ENCODE measurements at regions not wholly inside any gene's neighbourhood (a gene's known extent, or its start where the extent isn't known, plus 50 kb on each side); places are given as distances from the start of the nearest gene placed in this dataset.
"Not testable (repeated sequence)": the region's sequence is repeated elsewhere in the genome, so short reads cannot be mapped to it uniquely, and the experiment has no call there.

GRCh38 chr2:175684466-175684865 lies 317.6 kb downstream of the LNPK start:
- no peak for DNase-seq

GRCh38 chr2:175679728-175680127 lies 322.3 kb downstream of the LNPK start:
- DNase-seq, result no peak

GRCh38 chr2:175679231-175679630 lies 322.8 kb downstream of the LNPK start:
- DNase-seq, result no peak

GRCh38 chr2:175677880-175678279 lies 324.2 kb downstream of the LNPK start:
- DNase-seq, result no peak

GRCh38 chr2:175676813-175677212 lies 325.3 kb downstream of the LNPK start:
- DNase-seq, result no peak

- DNase-seq, result not testable (repeated sequence)
These were observed 333.3 kb downstream of the LNPK start for GRCh38 chr2:175668804-175669203.

- no peak for DNase-seq
These were observed 339.7 kb downstream of the LNPK start for GRCh38 chr2:175662335-175662734.

GRCh38 chr2:175648577-175649063 lies 353.4 kb downstream of the LNPK start:
- DNase-seq, result no peak

- DNase-seq, result no peak
These were observed 355.0 kb downstream of the LNPK start for GRCh38 chr2:175647058-175647457.

GRCh38 chr2:175640655-175641054 lies 361.4 kb downstream of the LNPK start:
- DNase-seq, result no peak

GRCh38 chr2:175633227-175633626 lies 368.8 kb downstream of the LNPK start:
- DNase-seq, result no peak

- no peak for DNase-seq
These were observed 370.8 kb downstream of the LNPK start for GRCh38 chr2:175631245-175631623.

- no peak for DNase-seq
These were observed 371.5 kb downstream of the LNPK start for GRCh38 chr2:175630280-175631244.

GRCh38 chr2:175628243-175628642 lies 373.8 kb downstream of the LNPK start:
- no peak for DNase-seq

GRCh38 chr2:175627405-175627804 lies 374.7 kb downstream of the LNPK start:
- no peak for DNase-seq

GRCh38 chr2:175626796-175627195 lies 375.3 kb downstream of the LNPK start:
- no peak for DNase-seq

- no peak for DNase-seq
These were observed 377.3 kb downstream of the LNPK start for GRCh38 chr2:175624785-175625184.

- no peak for DNase-seq
These were observed 377.8 kb downstream of the LNPK start for GRCh38 chr2:175624211-175624761.

- DNase-seq, result no peak
These were observed 380.2 kb downstream of the LNPK start for GRCh38 chr2:175621821-175622220.

- no peak for DNase-seq
These were observed 382.0 kb downstream of the LNPK start for GRCh38 chr2:175620106-175620505.

GRCh38 chr2:175619179-175620045 lies 382.7 kb downstream of the LNPK start:
- no peak for DNase-seq

GRCh38 chr2:175612280-175612679 lies 389.8 kb downstream of the LNPK start:
- no peak for DNase-seq

Measured in right forelimb (tissue), 1 donor.